HUES48 (cell line): ENCODE measurements at regions not wholly inside any gene's neighbourhood (a gene's known extent, or its start where the extent isn't known, plus 50 kb on each side); places are given as distances from the start of the nearest gene placed in this dataset.

Experiments used
- H3K27ac ChIP-seq: one replicate; pipeline ENCODE4 v1.7.0; 2013; ENCODE audit warnings: low read depth, low read length, inconsistent platforms
- H3K27me3 ChIP-seq: 2 replicates; pipeline ENCODE4 v1.6.1; 2013; ENCODE audit warnings: mild to moderate bottlenecking, low read length; ENCODE audit not compliant: control insufficient read depth, insufficient read depth
- H3K36me3 ChIP-seq: 2 replicates; pipeline ENCODE4 v1.6.1; 2013; ENCODE audit warnings: low read length; ENCODE audit not compliant: control insufficient read depth, insufficient read depth
- H3K4me1 ChIP-seq: 2 replicates; pipeline ENCODE4 v1.6.1; 2013; ENCODE audit warnings: mild to moderate bottlenecking, low read length; ENCODE audit not compliant: control insufficient read depth, insufficient read depth
- H3K4me3 ChIP-seq: 2 replicates; pipeline ENCODE4 v1.5.1; 2013; ENCODE audit warnings: mild to moderate bottlenecking, low read depth, low read length
- H3K9ac ChIP-seq: 2 replicates; pipeline ENCODE4 v1.6.1; 2013; ENCODE audit warnings: mild to moderate bottlenecking, low read depth, low read length, moderate library complexity
- H3K9me3 ChIP-seq: 2 replicates; pipeline ENCODE4 v1.6.1; 2013; ENCODE audit warnings: low read length; ENCODE audit not compliant: control insufficient read depth, insufficient read depth

GRCh38 chr2:57821088-57821487 lies 225.5 kb upstream of the VRK2 start:
- Histone ChIP-seq H3K36me3 (no peaks in the 10 kb centered on the region), H3K4me1 (no peaks in the 10 kb centered on the region), H3K9me3 (no peaks in the 10 kb centered on the region), H3K27ac (no peak overlapping the region), H3K4me3 (no peak overlapping the region), H3K9ac (0 out of 2 replicates have a peak overlapping the region, but pooled peaks have one; percentile 25), H3K27me3 (no peaks in the 10 kb centered on the region)

- Histone ChIP-seq H3K9ac (no peak overlapping the region), H3K27ac (no peak overlapping the region), H3K4me1 (no peaks in the 10 kb centered on the region), H3K27me3 (no peaks in the 10 kb centered on the region), H3K9me3 (no peaks in the 10 kb centered on the region), H3K4me3 (no peak overlapping the region), H3K36me3 (no peaks in the 10 kb centered on the region)
Observed at GRCh38 chr2:57828221-57828620, 218.4 kb upstream of the VRK2 start.

DNA sequence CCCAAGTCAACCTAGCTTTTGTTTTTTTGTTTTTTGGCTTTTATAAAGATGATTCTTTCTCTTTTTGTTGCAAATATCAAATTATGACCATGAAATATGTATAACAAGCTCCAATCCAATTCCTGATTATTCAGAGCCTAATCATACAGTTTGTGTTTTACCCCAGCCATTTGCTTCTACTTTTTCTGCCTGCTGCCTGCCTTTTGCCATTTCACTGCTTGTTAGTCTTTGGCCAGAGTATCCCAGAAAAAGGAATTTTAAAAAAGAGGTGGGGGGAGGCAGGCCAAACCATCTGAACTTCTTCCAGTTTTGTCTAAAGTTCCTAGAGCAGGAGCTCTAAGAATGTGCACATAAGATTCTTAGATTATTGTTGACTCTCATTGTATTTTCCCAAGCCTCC lies 211.9 kb upstream of the VRK2 start:
- H3K4me3 ChIP-seq = no peak overlapping the region
- no peaks in the 10 kb centered on the region for H3K27me3 ChIP-seq
- no peak overlapping the region for H3K27ac ChIP-seq
- H3K9ac ChIP-seq = no peak overlapping the region
- H3K36me3 ChIP-seq = no peaks in the 10 kb centered on the region
- no peaks in the 10 kb centered on the region for H3K4me1 ChIP-seq
- no peaks in the 10 kb centered on the region for H3K9me3 ChIP-seq

- H3K36me3 ChIP-seq = no peaks in the 10 kb centered on the region
- no peak overlapping the region for H3K27ac ChIP-seq
- H3K9me3 ChIP-seq = no peaks in the 10 kb centered on the region
- H3K27me3 ChIP-seq = no peaks in the 10 kb centered on the region
- no peaks in the 10 kb centered on the region for H3K4me1 ChIP-seq
- H3K4me3 ChIP-seq = no peak overlapping the region
- no peak overlapping the region for H3K9ac ChIP-seq
Observed at GRCh38 chr2:57842531-57842930, 204.1 kb upstream of the VRK2 start.

DNA sequence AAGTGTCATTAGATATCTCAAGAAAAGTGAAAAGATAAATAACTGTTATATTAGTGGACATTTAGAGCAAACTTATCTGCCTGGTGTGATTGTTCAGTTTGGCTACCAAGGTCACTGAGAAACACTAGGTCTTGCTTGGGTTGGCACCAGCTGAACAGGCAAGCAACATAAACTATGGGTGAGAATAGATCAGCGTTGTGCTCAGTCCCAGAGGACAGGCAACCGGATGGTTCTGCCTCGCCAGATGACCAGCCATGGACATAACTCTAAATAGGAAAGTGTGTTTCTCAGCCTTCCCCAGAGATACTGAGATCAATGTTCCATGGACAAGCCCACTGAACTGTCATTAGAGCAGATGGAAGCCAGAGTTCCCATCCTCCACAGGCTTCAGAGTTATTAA lies 203.4 kb upstream of the VRK2 start:
- Histone ChIP-seq H3K27ac (no peak overlapping the region), H3K27me3 (no peaks in the 10 kb centered on the region), H3K9ac (no peak overlapping the region), H3K4me1 (no peaks in the 10 kb centered on the region), H3K4me3 (no peak overlapping the region), H3K36me3 (no peaks in the 10 kb centered on the region), H3K9me3 (no peaks in the 10 kb centered on the region)

DNA sequence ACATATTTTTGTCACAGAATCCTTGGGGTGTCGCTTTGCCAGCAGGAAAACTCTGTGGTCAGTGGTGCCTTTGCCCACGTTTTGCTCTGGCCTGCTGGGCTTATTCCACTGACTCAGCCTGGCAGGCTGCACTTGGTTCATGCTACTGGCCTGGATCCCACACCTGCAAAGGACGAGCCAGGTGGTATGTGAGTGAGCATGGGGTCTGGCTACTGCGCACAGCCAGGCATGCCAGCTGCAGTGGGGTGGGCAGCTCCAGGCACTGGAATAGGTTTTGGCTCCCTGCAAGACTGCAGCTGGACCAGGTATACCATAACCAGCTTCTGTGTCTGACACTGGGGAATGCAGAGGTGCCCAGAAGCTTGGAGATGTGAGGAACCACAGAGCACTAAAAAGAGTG lies 197.9 kb upstream of the VRK2 start:
- Histone ChIP-seq H3K4me3 (no peak overlapping the region), H3K9ac (no peak overlapping the region), H3K4me1 (no peaks in the 10 kb centered on the region), H3K27me3 (no peaks in the 10 kb centered on the region), H3K36me3 (no peaks in the 10 kb centered on the region), H3K9me3 (no peaks in the 10 kb centered on the region), H3K27ac (no peak overlapping the region)

- no peaks in the 10 kb centered on the region for H3K4me1 ChIP-seq
- H3K9ac ChIP-seq = no peak overlapping the region
- H3K4me3 ChIP-seq = no peak overlapping the region
- H3K36me3 ChIP-seq = no peaks in the 10 kb centered on the region
- no peak overlapping the region for H3K27ac ChIP-seq
- no peaks in the 10 kb centered on the region for H3K9me3 ChIP-seq
- no peaks in the 10 kb centered on the region for H3K27me3 ChIP-seq
Observed at GRCh38 chr2:57849843-57850242, 196.8 kb upstream of the VRK2 start.

DNA sequence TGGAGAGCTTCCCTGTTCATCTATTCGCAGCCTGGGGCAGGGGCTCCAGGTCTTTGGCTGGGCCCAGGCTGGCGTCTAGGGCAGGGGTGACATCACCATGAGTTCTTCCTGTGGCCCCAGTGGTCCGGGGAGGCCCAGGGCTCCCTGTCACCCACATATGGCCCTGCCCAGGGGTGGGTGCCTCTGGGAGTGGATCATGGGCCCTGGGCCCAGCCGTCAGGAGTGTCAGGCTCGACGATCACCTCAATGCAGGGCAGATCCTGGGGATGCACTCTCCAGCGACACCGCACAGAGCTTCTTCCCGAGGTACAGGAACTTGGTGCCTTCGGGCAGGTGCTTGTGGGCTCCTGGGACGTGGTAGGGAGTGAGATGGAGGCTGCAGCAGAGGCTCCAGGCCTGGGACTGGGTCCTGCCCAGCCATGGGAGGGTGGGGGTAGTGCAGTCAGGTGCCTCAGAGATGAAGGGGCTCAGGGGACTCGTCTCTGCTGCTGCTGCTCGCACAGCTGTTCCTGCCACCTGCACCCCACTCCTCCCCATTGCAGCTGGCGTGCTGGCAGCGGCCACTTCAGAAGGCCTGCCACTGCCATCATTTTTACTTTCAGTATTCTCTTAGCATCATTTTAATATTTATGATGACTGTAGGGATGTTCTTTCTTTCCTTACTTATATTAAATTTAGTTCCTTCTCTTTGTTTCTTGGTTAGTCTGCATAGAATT lies 196.0 kb upstream of the VRK2 start:
- H3K27ac ChIP-seq = no peak overlapping the region
- no peaks in the 10 kb centered on the region for H3K9me3 ChIP-seq
- H3K4me3 ChIP-seq = no peak overlapping the region
- H3K36me3 ChIP-seq = no peaks in the 10 kb centered on the region
- no peaks in the 10 kb centered on the region for H3K4me1 ChIP-seq
- no peaks in the 10 kb centered on the region for H3K27me3 ChIP-seq
- H3K9ac ChIP-seq = no peak overlapping the region

DNA sequence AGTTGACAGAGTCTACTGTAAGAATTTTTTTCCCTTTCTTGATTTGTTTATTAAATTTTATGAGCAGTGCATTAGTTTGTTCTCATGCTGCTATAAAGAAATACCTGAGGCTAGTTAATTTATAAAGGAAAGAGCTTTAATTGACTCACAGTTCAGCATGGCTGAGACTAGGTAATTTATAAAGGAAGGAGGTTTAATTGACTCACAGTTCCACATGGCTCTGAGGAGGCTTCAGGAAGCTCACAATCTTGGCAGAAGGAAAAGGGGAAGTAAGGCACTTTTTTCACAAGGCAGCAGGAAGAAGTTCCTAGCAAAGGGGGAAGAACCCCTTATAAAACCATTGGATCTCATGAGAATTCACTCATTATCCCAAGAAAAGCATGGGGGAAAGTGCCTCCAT lies 191.4 kb upstream of the VRK2 start:
- no peak overlapping the region for H3K4me3 ChIP-seq
- H3K36me3 ChIP-seq = no peaks in the 10 kb centered on the region
- H3K9me3 ChIP-seq = no peaks in the 10 kb centered on the region
- no peak overlapping the region for H3K9ac ChIP-seq
- no peak overlapping the region for H3K27ac ChIP-seq
- no peaks in the 10 kb centered on the region for H3K27me3 ChIP-seq
- no peaks in the 10 kb centered on the region for H3K4me1 ChIP-seq

DNA sequence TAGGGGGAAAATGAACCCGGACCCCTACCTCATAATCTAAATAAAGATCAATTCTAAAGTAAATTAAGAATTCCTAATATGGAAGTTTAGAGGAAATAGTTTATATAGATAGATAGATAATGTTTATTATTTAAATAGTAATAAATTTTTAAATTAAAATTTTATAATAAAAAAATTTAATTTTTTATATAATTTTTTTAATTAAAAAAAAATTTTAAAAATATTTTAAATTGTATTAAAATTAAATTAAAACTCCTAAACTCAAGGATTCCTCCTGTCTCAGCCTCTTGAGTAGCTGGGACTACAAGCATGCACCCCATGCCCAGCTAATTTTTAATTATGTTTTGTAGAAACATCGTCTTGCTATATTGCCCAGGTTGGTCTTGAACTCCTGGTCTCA lies 186.9 kb upstream of the VRK2 start:
- H3K27ac ChIP-seq = no peak overlapping the region
- H3K4me3 ChIP-seq = no peak overlapping the region
- no peaks in the 10 kb centered on the region for H3K27me3 ChIP-seq
- H3K9ac ChIP-seq = no peak overlapping the region
- no peaks in the 10 kb centered on the region for H3K36me3 ChIP-seq
- no peaks in the 10 kb centered on the region for H3K4me1 ChIP-seq
- H3K9me3 ChIP-seq = no peaks in the 10 kb centered on the region

- Histone ChIP-seq H3K9me3 (no peaks in the 10 kb centered on the region), H3K4me1 (no peaks in the 10 kb centered on the region), H3K4me3 (no peak overlapping the region), H3K36me3 (no peaks in the 10 kb centered on the region), H3K27me3 (no peaks in the 10 kb centered on the region), H3K27ac (no peak overlapping the region), H3K9ac (no peak overlapping the region)
Observed at GRCh38 chr2:57862153-57862552, 184.5 kb upstream of the VRK2 start.
